ENCODE measurements at regions not wholly inside any gene's neighbourhood (a gene's known extent, or its start where the extent isn't known, plus 50 kb on each side); places are given as distances from the start of the nearest gene placed in this dataset.

GRCh38 chrX:84893897-84894296 lies 109.8 kb upstream of the APOOL start:
- no peak overlapping the region for H3K27ac Mint-ChIP-seq (ENCODE audit: unreplicated experiment)
- no peaks in the 10 kb centered on the region for H3K27me3 Mint-ChIP-seq (ENCODE audit: unreplicated experiment)
- H3K4me1 Mint-ChIP-seq (ENCODE audit: unreplicated experiment), result no peaks in the 10 kb centered on the region
- H3K4me3 Mint-ChIP-seq (ENCODE audit: unreplicated experiment), result no peak overlapping the region
- TF ChIP-seq, protein P1, sequence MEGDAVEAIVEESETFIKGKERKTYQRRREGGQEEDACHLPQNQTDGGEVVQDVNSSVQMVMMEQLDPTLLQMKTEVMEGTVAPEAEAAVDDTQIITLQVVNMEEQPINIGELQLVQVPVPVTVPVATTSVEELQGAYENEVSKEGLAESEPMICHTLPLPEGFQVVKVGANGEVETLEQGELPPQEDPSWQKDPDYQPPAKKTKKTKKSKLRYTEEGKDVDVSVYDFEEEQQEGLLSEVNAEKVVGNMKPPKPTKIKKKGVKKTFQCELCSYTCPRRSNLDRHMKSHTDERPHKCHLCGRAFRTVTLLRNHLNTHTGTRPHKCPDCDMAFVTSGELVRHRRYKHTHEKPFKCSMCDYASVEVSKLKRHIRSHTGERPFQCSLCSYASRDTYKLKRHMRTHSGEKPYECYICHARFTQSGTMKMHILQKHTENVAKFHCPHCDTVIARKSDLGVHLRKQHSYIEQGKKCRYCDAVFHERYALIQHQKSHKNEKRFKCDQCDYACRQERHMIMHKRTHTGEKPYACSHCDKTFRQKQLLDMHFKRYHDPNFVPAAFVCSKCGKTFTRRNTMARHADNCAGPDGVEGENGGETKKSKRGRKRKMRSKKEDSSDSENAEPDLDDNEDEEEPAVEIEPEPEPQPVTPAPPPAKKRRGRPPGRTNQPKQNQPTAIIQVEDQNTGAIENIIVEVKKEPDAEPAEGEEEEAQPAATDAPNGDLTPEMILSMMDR (IDR thresholded peaks at IDR 0.05; ENCODE audit: unreplicated experiment), result no peak
- DNase-seq (ENCODE audit: low spot score), result no peak
- H3K9me3 Mint-ChIP-seq (ENCODE audit: unreplicated experiment), result no peaks in the 10 kb centered on the region
- H3K36me3 Mint-ChIP-seq (ENCODE audit: low read depth, unreplicated experiment), result no peaks in the 10 kb centered on the region

GRCh38 chrX:84907324-84907968 lies 96.2 kb upstream of the APOOL start:
- Mint-ChIP-seq H3K9me3 (ENCODE audit: unreplicated experiment) (no peaks in the 10 kb centered on the region), H3K36me3 (ENCODE audit: low read depth, unreplicated experiment) (no peaks in the 10 kb centered on the region)
- no peak for DNase-seq (ENCODE audit: low spot score)

DNA sequence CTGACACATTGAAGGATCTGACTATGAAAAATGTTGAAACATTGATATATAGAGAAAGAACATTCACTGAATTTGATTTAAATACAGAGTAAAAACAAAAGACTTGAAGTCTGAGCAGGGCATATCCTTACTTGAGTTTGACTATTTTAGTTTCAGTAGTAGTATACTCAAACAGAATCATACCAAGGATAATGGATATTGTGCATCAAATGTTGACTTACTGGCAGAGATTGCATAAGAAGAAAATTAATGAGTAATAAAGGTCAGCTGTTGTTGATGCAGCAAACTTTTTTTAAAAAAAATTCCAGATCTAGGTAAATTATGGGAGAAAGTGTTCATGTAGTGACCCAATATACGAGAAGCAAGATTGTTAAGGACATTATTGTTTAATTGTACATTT lies 94.5 kb upstream of the APOOL start:
- no peak overlapping the region for H3K27ac Mint-ChIP-seq (ENCODE audit: unreplicated experiment)
- no peaks in the 10 kb centered on the region for H3K27me3 Mint-ChIP-seq (ENCODE audit: unreplicated experiment)
- TF ChIP-seq, protein P1 (IDR thresholded peaks at IDR 0.05; ENCODE audit: unreplicated experiment), result no peak
- no peak overlapping the region for H3K4me3 Mint-ChIP-seq (ENCODE audit: unreplicated experiment)
- H3K4me1 Mint-ChIP-seq (ENCODE audit: unreplicated experiment), result no peaks in the 10 kb centered on the region
- no peaks in the 10 kb centered on the region for H3K9me3 Mint-ChIP-seq (ENCODE audit: unreplicated experiment)
- H3K36me3 Mint-ChIP-seq (ENCODE audit: low read depth, unreplicated experiment), result no peaks in the 10 kb centered on the region
- DNase-seq (ENCODE audit: low spot score), result no peak

More at GRCh38 chrX:84907324-84907968, 96.2 kb upstream of the APOOL start:
- Mint-ChIP-seq H3K4me3 (ENCODE audit: unreplicated experiment) (no peak overlapping the region), H3K27me3 (ENCODE audit: unreplicated experiment) (no peaks in the 10 kb centered on the region), H3K4me1 (ENCODE audit: unreplicated experiment) (no peaks in the 10 kb centered on the region), H3K27ac (ENCODE audit: unreplicated experiment) (no peak overlapping the region)
- TF ChIP-seq, protein P1 (IDR thresholded peaks at IDR 0.05; ENCODE audit: unreplicated experiment), result peak; percentile 42

GRCh38 chrX:84924624-84925023 lies 79.1 kb upstream of the APOOL start:
- H3K27me3 Mint-ChIP-seq (ENCODE audit: unreplicated experiment), result no peaks in the 10 kb centered on the region
- H3K4me3 Mint-ChIP-seq (ENCODE audit: unreplicated experiment), result no peak overlapping the region
- TF ChIP-seq, protein P1 (IDR thresholded peaks at IDR 0.05; ENCODE audit: unreplicated experiment), result no peak
- no peaks in the 10 kb centered on the region for H3K9me3 Mint-ChIP-seq (ENCODE audit: unreplicated experiment)
- no peak for DNase-seq (ENCODE audit: low spot score)
- H3K4me1 Mint-ChIP-seq (ENCODE audit: unreplicated experiment), result no peaks in the 10 kb centered on the region
- no peak overlapping the region for H3K27ac Mint-ChIP-seq (ENCODE audit: unreplicated experiment)
- H3K36me3 Mint-ChIP-seq (ENCODE audit: low read depth, unreplicated experiment), result no peaks in the 10 kb centered on the region

DNA sequence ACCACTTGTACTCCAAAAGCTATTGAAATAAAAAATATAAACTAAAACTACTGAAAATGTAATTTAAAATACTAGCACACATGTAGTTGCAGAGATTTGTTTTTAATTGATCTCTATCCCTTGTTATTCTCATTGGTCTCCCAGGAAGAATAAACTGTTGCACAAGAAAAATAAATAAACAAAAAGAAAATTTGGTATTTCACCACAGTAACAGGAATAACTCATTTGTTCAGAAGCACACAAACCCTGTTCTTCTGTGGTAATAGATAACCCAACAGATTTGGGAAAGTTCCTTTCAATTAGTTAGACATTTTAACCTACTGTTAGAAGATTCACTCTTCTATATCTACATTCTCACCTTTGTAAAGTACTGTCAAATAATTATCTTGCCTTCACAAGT lies 70.9 kb upstream of the APOOL start:
- no peak overlapping the region for H3K27ac Mint-ChIP-seq (ENCODE audit: unreplicated experiment)
- TF ChIP-seq, protein P1 (IDR thresholded peaks at IDR 0.05; ENCODE audit: unreplicated experiment), result no peak
- H3K27me3 Mint-ChIP-seq (ENCODE audit: unreplicated experiment), result no peaks in the 10 kb centered on the region
- H3K36me3 Mint-ChIP-seq (ENCODE audit: low read depth, unreplicated experiment), result no peaks in the 10 kb centered on the region
- no peaks in the 10 kb centered on the region for H3K9me3 Mint-ChIP-seq (ENCODE audit: unreplicated experiment)
- no peaks in the 10 kb centered on the region for H3K4me1 Mint-ChIP-seq (ENCODE audit: unreplicated experiment)
- no peak for DNase-seq (ENCODE audit: low spot score)
- no peak overlapping the region for H3K4me3 Mint-ChIP-seq (ENCODE audit: unreplicated experiment)

All from endothelial cell (in vitro differentiated cells).